ENCODE measurements at regions not wholly inside any gene's neighbourhood (a gene's known extent, or its start where the extent isn't known, plus 50 kb on each side); places are given as distances from the start of the nearest gene placed in this dataset.

DNA sequence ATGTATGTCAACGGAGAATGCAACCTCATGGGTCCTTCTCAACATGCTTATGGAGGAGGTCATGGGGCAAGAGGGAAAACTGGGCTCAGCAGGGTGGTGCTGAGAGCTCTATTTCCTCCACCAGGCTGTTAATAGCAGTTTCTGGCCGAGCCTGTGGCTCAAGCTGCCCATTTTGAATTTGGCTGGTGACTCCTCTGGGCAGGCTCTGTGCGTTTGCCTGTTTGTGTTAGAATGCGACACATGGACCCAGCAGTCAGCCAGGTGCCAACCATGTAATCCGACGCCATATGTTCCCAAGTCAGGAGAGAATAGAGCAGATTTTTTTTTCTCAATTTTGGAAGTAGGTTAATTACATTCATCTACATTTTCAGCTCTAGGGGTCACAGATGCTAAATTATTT is 387.7 kb upstream of the CLINT1 start:
- Histone ChIP-seq H3K4me3 (no peak overlapping the region), H3K4me1 (no peaks in the 10 kb centered on the region), H3K36me3 (no peaks in the 10 kb centered on the region), H3K9ac (ENCODE audit: low read depth in 2 of 2, low read length in 2 of 2) (no peak overlapping the region), H3K9me3 (no peaks in the 10 kb centered on the region), H3K27me3 (no peaks in the 10 kb centered on the region), H3K27ac (no peak overlapping the region)
- no peak for DNase-seq
- TF ChIP-seq, protein P1, sequence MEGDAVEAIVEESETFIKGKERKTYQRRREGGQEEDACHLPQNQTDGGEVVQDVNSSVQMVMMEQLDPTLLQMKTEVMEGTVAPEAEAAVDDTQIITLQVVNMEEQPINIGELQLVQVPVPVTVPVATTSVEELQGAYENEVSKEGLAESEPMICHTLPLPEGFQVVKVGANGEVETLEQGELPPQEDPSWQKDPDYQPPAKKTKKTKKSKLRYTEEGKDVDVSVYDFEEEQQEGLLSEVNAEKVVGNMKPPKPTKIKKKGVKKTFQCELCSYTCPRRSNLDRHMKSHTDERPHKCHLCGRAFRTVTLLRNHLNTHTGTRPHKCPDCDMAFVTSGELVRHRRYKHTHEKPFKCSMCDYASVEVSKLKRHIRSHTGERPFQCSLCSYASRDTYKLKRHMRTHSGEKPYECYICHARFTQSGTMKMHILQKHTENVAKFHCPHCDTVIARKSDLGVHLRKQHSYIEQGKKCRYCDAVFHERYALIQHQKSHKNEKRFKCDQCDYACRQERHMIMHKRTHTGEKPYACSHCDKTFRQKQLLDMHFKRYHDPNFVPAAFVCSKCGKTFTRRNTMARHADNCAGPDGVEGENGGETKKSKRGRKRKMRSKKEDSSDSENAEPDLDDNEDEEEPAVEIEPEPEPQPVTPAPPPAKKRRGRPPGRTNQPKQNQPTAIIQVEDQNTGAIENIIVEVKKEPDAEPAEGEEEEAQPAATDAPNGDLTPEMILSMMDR (IDR thresholded peaks at IDR 0.05), result no peak
- intact Hi-C loops (cut with DNase I), result no loop called here

DNA sequence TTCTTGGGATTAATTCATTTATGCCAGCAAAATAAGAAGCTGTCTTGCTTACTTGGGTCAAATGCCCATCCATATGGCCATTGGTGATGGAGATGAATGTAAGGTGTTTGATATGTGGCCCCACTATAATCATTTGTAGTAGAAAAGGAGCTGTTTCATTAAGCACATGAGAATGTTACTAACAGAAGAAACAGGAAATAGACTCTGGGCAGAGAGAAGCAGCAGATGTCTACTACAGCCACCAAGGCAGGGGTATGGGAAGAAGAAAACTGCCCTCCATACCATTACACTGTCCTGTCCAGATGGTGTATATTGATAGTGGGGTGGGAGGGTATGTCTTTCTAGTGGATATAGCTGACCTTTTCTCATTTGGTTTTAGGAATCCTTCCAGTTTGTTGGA is 386.6 kb upstream of the CLINT1 start:
- Histone ChIP-seq H3K36me3 (no peaks in the 10 kb centered on the region), H3K27ac (no peak overlapping the region), H3K9me3 (no peaks in the 10 kb centered on the region), H3K4me3 (no peak overlapping the region), H3K9ac (ENCODE audit: low read depth in 2 of 2, low read length in 2 of 2) (no peak overlapping the region), H3K4me1 (no peaks in the 10 kb centered on the region), H3K27me3 (no peaks in the 10 kb centered on the region)
- intact Hi-C loops (cut with DNase I), result no loop called here
- TF ChIP-seq, protein P1 (IDR thresholded peaks at IDR 0.05), result no peak
- no peak for DNase-seq

DNA sequence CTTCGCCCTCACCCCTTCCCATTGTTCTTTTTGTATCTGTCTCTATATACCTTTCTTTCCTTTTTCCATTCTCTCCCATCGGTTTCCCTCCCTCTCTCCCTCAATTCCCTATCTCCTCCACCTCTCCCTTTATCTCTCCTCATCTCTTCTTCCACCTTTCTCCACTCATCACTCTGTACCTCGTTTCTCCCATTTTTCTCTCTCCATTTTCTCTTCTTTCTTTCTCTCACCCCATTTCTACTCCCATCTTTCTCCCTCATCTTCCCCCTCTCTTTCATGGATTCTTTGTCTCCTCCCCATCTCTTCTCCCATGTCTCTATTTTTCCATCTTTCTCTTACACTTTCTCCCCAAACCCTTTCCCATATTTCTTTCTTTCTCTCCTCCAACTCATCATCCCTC is 385.9 kb upstream of the CLINT1 start:
- Histone ChIP-seq H3K27ac (no peak overlapping the region), H3K9ac (ENCODE audit: low read depth in 2 of 2, low read length in 2 of 2) (no peak overlapping the region), H3K9me3 (no peaks in the 10 kb centered on the region), H3K27me3 (no peaks in the 10 kb centered on the region), H3K36me3 (no peaks in the 10 kb centered on the region), H3K4me3 (no peak overlapping the region), H3K4me1 (no peaks in the 10 kb centered on the region)
- TF ChIP-seq, protein P1 (IDR thresholded peaks at IDR 0.05), result no peak
- no peak for DNase-seq
- intact Hi-C loops (cut with DNase I), result no loop called here

DNA sequence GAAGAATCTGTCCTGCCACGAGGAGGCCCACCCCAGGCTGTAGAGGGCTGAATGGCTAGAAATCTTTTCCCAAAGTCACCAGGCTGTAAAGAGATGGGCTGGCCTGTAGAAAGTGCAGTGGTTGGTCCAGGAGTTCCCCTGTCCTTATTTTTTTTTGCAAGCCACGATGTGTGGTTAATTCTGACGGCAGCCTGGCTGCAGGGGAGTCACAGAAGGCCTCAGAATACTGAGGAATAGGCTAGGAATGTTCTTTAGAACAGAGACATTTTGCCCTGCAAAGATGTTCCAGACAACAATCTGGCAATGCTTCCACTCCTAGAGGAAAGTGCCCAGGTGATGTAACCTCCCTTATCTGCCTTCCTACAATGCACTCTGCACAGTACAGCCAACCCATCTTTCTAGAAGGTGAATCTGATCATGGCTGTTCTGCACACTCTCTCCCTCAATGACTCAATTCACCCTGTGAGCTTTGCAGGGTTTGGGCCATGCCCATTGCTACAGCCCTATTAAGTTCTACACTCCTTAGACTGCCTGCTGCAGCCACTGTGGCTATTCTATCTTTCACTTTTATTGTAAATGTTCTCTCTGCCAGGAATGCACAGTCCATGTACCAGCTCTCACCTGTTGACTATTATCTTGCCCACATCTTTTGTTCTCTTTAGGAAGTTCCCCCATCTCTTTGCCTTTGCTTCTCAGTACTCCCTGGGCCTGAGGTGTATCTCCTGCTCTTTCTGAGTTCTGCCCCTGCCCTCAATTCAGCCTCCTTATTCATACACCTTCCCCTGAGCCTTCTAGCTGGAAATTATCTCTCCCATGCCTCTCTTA is 377.8 kb upstream of the CLINT1 start:
- Histone ChIP-seq H3K27me3 (no peaks in the 10 kb centered on the region), H3K36me3 (no peaks in the 10 kb centered on the region), H3K4me1 (no peaks in the 10 kb centered on the region), H3K9me3 (no peaks in the 10 kb centered on the region), H3K4me3 (no peak overlapping the region), H3K9ac (ENCODE audit: low read depth in 2 of 2, low read length in 2 of 2) (no peak overlapping the region), H3K27ac (no peak overlapping the region)
- intact Hi-C loops (cut with DNase I), result no loop called here
- DNase-seq, result no peak
- TF ChIP-seq, protein P1 (IDR thresholded peaks at IDR 0.05), result no peak

DNA sequence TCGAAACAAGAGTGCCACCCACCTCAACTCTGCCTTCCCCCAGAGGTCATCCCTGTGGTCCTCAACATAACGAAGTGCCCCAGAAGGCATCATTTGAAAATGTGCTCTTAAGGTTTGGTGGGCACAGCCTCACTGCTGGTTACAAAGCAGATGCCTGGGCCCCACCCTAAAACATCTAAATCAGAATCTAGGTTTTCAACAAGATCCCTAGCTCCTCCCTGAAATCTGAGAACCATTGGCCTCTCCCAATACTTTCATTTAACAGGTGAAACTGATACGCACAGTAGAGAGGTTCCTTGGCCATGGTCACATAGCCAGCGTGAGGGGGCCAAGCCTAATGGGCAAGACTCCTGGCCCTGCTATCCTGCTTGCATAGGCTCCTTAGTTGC is 376.2 kb upstream of the CLINT1 start:
- H3K9ac ChIP-seq (ENCODE audit: low read depth in 2 of 2, low read length in 2 of 2), result no peak overlapping the region
- H3K27me3 ChIP-seq, result no peaks in the 10 kb centered on the region
- no peaks in the 10 kb centered on the region for H3K9me3 ChIP-seq
- TF ChIP-seq, protein P1 (IDR thresholded peaks at IDR 0.05), result no peak
- DNase-seq, result no peak
- no peak overlapping the region for H3K27ac ChIP-seq
- intact Hi-C loops (cut with DNase I), result no loop called here
- H3K36me3 ChIP-seq, result no peaks in the 10 kb centered on the region
- H3K4me3 ChIP-seq, result no peak overlapping the region
- H3K4me1 ChIP-seq, result no peaks in the 10 kb centered on the region

Data from colonic mucosa (tissue), 4 donors.